ENCODE measurements at regions not wholly inside any gene's neighbourhood (a gene's known extent, or its start where the extent isn't known, plus 50 kb on each side); places are given as distances from the start of the nearest gene placed in this dataset.
"Not testable (repeated sequence)": the region's sequence is repeated elsewhere in the genome, so short reads cannot be mapped to it uniquely, and the experiment has no call there.

DNA sequence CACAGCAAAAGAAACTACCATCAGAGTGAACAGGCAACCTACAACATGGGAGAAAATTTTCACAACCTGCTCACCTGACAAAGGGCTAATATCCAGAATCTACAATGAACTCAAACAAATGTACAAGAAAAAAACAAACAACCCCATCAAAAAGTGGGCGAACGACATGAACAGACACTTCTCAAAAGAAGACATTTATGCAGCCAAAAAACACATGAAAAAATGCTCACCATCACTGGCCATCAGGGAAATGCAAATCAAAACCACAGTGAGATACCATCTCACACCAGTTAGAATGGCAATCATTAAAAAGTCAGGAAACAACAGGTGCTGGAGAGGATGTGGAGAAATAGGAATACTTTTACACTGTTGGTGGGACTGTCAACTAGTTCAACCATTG lies 207.8 kb downstream of the USP6NL start:
- H3K4me3 ChIP-seq (ENCODE audit: low read length in 2 of 2); H3K4me1 ChIP-seq (ENCODE audit: control insufficient read depth in 1 of 2, insufficient read depth in 2 of 2, low read length in 2 of 2); H3K9me3 ChIP-seq (ENCODE audit: control insufficient read depth, low read length); intact Hi-C loops (cut with DNase I); DNase-seq; ATAC-seq (ENCODE audit: low FRiP score); H3K36me3 ChIP-seq (ENCODE audit: control insufficient read depth in 1 of 2, insufficient read depth in 2 of 2, low read length in 1 of 2); H3K27ac ChIP-seq (ENCODE audit: low read depth in 1 of 2, low read length in 2 of 2); H3K27me3 ChIP-seq (ENCODE audit: control insufficient read depth in 1 of 2, insufficient read depth in 2 of 2, low read length in 1 of 2): not testable (repeated sequence)
- WGBS, 2 donors: 50% methylated on average over 2 of the region's 2 CpGs; no CpG with 5 or more reads in 1 of the 2 donors

DNA sequence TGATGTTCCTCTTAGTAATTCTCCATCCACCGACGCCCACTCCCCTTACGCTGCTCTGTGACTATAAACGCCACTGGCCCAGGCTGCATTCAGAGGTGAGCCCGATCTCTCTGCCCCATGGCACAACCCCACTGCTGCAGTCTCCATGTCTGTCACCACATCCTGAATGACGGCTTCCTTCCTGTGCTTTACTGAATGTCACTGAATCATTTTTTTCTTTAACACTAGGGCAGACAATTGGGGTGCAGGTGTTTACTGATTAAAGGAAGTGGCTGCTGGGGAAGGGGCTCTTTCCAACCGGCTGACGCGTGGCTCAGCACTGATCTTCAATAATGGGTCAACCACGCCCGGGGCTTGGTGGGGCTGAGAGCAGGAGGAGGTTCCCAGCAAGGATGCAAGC lies 208.3 kb downstream of the USP6NL start:
- no peaks in the 10 kb centered on the region for H3K4me1 ChIP-seq (ENCODE audit: control insufficient read depth in 1 of 2, insufficient read depth in 2 of 2, low read length in 2 of 2)
- H3K36me3 ChIP-seq (ENCODE audit: control insufficient read depth in 1 of 2, insufficient read depth in 2 of 2, low read length in 1 of 2): no peaks in the 10 kb centered on the region
- whole genome bisulfite sequencing, 2 donors: 86 to 87% methylated on average over 11 of the region's 11 CpGs
- no peaks in the 10 kb centered on the region for H3K9me3 ChIP-seq (ENCODE audit: control insufficient read depth, low read length)
- ATAC-seq (ENCODE audit: low FRiP score): no peak
- intact Hi-C loops (cut with DNase I): no loop called here
- DNase-seq: no peak
- H3K27ac ChIP-seq (ENCODE audit: low read depth in 1 of 2, low read length in 2 of 2): no peak overlapping the region
- H3K27me3 ChIP-seq (ENCODE audit: control insufficient read depth in 1 of 2, insufficient read depth in 2 of 2, low read length in 1 of 2): no peaks in the 10 kb centered on the region
- H3K4me3 ChIP-seq (ENCODE audit: low read length in 2 of 2): no peak overlapping the region

GRCh38 chr10:11402392-11402791 lies 209.1 kb downstream of the USP6NL start:
- intact Hi-C loops (cut with DNase I): no loop called here
- Histone ChIP-seq H3K36me3 (ENCODE audit: control insufficient read depth in 1 of 2, insufficient read depth in 2 of 2, low read length in 1 of 2) (no peaks in the 10 kb centered on the region), H3K27me3 (ENCODE audit: control insufficient read depth in 1 of 2, insufficient read depth in 2 of 2, low read length in 1 of 2) (no peaks in the 10 kb centered on the region), H3K4me1 (ENCODE audit: control insufficient read depth in 1 of 2, insufficient read depth in 2 of 2, low read length in 2 of 2) (no peaks in the 10 kb centered on the region), H3K9me3 (ENCODE audit: control insufficient read depth, low read length) (no peaks in the 10 kb centered on the region), H3K4me3 (ENCODE audit: low read length in 2 of 2) (no peak overlapping the region), H3K27ac (ENCODE audit: low read depth in 1 of 2, low read length in 2 of 2) (no peak overlapping the region)
- ATAC-seq (ENCODE audit: low FRiP score) (no peak), DNase-seq (no peak)
- WGBS, 2 donors: 58 to 94% methylated on average over 2 of the region's 2 CpGs

DNA sequence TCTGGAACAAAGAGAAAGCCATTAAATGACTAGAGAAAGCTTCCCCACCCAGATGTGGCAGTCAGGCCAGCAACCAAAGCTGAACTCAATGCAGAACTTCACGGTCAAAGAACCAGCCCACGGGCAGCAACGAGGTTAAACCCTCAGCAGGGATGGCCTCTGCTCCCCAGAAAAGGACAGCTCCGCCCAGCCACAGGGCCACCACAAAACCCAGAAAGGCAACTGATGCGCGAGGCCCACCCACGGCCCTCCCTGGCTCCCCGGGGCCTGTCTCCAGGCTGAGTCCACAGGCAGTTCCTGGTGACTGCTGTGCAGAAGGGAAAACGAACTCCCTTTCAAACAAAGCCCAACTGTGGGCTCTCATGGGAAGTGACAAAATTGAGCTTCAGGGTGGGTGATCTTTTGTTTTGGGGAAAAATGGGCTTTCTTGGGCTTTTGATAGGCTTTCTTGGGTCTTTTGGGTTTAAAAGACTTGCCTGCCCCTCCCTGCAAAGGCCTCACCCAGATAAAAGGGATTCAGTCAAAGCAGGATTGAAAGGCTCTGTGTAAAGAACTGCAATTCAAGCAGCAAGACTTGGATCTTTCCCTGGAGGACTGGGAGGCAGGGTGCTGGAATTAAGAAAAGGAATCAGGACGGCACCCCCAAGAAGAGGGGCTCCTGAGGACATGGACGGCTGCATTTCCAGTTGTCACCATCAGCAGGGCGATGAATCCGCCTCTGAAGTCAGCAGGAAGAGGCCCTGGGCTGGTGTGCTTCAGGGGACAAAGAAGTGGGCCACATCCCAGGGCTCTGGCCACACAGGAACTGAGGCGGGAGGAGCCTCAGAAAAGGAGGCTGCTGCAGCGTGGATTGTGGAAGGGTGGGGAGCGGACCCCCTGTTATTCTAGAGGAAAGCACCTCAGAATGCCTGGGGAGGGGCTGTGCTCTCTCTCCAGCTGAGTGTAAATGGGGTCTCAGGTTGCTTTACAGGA lies 209.9 kb downstream of the USP6NL start:
- H3K27ac ChIP-seq (ENCODE audit: low read depth in 1 of 2, low read length in 2 of 2): no peak overlapping the region
- intact Hi-C loops (cut with DNase I): no loop called here
- no peak overlapping the region for H3K4me3 ChIP-seq (ENCODE audit: low read length in 2 of 2)
- DNase-seq (no peak), ATAC-seq (ENCODE audit: low FRiP score) (no peak)
- H3K4me1 ChIP-seq (ENCODE audit: control insufficient read depth in 1 of 2, insufficient read depth in 2 of 2, low read length in 2 of 2): no peaks in the 10 kb centered on the region
- H3K36me3 ChIP-seq (ENCODE audit: control insufficient read depth in 1 of 2, insufficient read depth in 2 of 2, low read length in 1 of 2): no peaks in the 10 kb centered on the region
- 80 to 86% methylated on average over 16 of the region's 16 CpGs for WGBS, 2 donors
- H3K27me3 ChIP-seq (ENCODE audit: control insufficient read depth in 1 of 2, insufficient read depth in 2 of 2, low read length in 1 of 2): no peaks in the 10 kb centered on the region
- H3K9me3 ChIP-seq (ENCODE audit: control insufficient read depth, low read length): no peaks in the 10 kb centered on the region

GRCh38 chr10:11397980-11398580 lies 213.4 kb downstream of the USP6NL start:
- Histone ChIP-seq H3K4me3 (ENCODE audit: low read length in 2 of 2) (no peak overlapping the region), H3K27me3 (ENCODE audit: control insufficient read depth in 1 of 2, insufficient read depth in 2 of 2, low read length in 1 of 2) (no peaks in the 10 kb centered on the region), H3K27ac (ENCODE audit: low read depth in 1 of 2, low read length in 2 of 2) (no peak overlapping the region), H3K9me3 (ENCODE audit: control insufficient read depth, low read length) (no peaks in the 10 kb centered on the region), H3K4me1 (ENCODE audit: control insufficient read depth in 1 of 2, insufficient read depth in 2 of 2, low read length in 2 of 2) (no peaks in the 10 kb centered on the region), H3K36me3 (ENCODE audit: control insufficient read depth in 1 of 2, insufficient read depth in 2 of 2, low read length in 1 of 2) (no peaks in the 10 kb centered on the region)
- WGBS, 2 donors: 44 to 49% methylated on average over 8 of the region's 8 CpGs
- ATAC-seq (ENCODE audit: low FRiP score): no peak
- intact Hi-C loops (cut with DNase I): no loop called here
- DNase-seq: peak in 1 of 2 donors; percentile 61

DNA sequence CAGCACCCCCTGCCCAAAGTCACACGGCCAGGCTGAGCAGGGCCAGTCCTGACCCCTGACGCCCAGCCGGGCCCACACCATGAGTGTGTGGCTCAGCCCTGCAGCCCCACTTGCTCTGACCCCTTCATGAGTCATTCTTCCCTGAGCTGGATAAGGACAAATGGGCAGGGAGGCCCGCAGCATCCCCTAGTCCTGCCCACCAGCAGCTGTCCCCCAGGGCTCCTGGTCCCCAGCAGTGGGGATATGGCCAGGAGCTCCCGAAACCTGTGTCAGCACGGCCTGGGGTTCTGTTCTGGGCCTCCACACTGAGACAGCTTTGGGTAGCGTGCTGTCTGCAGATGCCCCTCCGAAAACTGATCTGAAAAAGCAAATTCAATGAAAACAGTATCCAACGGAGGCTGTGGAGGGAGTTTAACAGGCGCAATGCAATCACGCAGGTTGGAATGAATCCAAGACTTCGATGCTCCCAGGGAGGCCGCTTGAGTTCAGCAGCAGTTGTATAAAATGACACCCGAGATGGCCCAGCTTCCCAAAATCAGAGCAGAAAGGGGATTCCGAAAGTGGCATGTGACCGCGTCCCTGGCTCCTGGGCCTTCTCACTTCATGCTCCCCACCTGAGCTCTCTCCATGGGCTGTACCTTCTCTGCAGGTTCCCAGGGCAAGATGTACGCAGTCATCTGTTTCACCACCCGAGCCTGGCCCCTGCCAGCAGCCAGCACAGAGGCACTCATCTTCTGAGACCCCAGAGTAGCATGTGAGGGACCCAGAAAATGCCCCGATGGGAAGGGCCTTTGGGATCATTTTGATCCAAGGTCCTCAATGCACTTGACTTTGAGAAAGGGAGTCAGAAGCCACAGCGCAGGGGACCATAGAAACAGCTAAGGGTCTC lies 214.1 kb downstream of the USP6NL start:
- Histone ChIP-seq H3K36me3 (ENCODE audit: control insufficient read depth in 1 of 2, insufficient read depth in 2 of 2, low read length in 1 of 2) (no peaks in the 10 kb centered on the region), H3K9me3 (ENCODE audit: control insufficient read depth, low read length) (no peaks in the 10 kb centered on the region), H3K4me1 (ENCODE audit: control insufficient read depth in 1 of 2, insufficient read depth in 2 of 2, low read length in 2 of 2) (no peaks in the 10 kb centered on the region), H3K4me3 (ENCODE audit: low read length in 2 of 2) (no peak overlapping the region), H3K27me3 (ENCODE audit: control insufficient read depth in 1 of 2, insufficient read depth in 2 of 2, low read length in 1 of 2) (no peaks in the 10 kb centered on the region), H3K27ac (ENCODE audit: low read depth in 1 of 2, low read length in 2 of 2) (no peak overlapping the region)
- DNase-seq (no peak), ATAC-seq (ENCODE audit: low FRiP score) (no peak)
- intact Hi-C loops (cut with DNase I): no loop called here
- 91 to 92% methylated on average over 19 to 21 of the region's 21 CpGs for WGBS, 2 donors

- WGBS, 2 donors: 87 to 95% methylated on average over 17 of the region's 17 CpGs
- H3K27ac ChIP-seq (ENCODE audit: low read depth in 1 of 2, low read length in 2 of 2): no peak overlapping the region
- DNase-seq (no peak), ATAC-seq (ENCODE audit: low FRiP score) (no peak)
- H3K36me3 ChIP-seq (ENCODE audit: control insufficient read depth in 1 of 2, insufficient read depth in 2 of 2, low read length in 1 of 2): no peaks in the 10 kb centered on the region
- H3K4me3 ChIP-seq (ENCODE audit: low read length in 2 of 2): no peak overlapping the region
- intact Hi-C loops (cut with DNase I): no loop called here
- H3K4me1 ChIP-seq (ENCODE audit: control insufficient read depth in 1 of 2, insufficient read depth in 2 of 2, low read length in 2 of 2): no peaks in the 10 kb centered on the region
- no peaks in the 10 kb centered on the region for H3K9me3 ChIP-seq (ENCODE audit: control insufficient read depth, low read length)
- no peaks in the 10 kb centered on the region for H3K27me3 ChIP-seq (ENCODE audit: control insufficient read depth in 1 of 2, insufficient read depth in 2 of 2, low read length in 1 of 2)
Observed at GRCh38 chr10:11396311-11396955, 215.0 kb downstream of the USP6NL start.

GRCh38 chr10:11395581-11396310 lies 215.7 kb downstream of the USP6NL start:
- no peak overlapping the region for H3K27ac ChIP-seq (ENCODE audit: low read depth in 1 of 2, low read length in 2 of 2)
- no peaks in the 10 kb centered on the region for H3K9me3 ChIP-seq (ENCODE audit: control insufficient read depth, low read length)
- DNase-seq (no peak), ATAC-seq (ENCODE audit: low FRiP score) (no peak)
- intact Hi-C loops (cut with DNase I): no loop called here
- no peaks in the 10 kb centered on the region for H3K27me3 ChIP-seq (ENCODE audit: control insufficient read depth in 1 of 2, insufficient read depth in 2 of 2, low read length in 1 of 2)
- WGBS, 2 donors: 77 to 87% methylated on average over 15 of the region's 15 CpGs
- no peak overlapping the region for H3K4me3 ChIP-seq (ENCODE audit: low read length in 2 of 2)
- no peaks in the 10 kb centered on the region for H3K4me1 ChIP-seq (ENCODE audit: control insufficient read depth in 1 of 2, insufficient read depth in 2 of 2, low read length in 2 of 2)
- H3K36me3 ChIP-seq (ENCODE audit: control insufficient read depth in 1 of 2, insufficient read depth in 2 of 2, low read length in 1 of 2): no peaks in the 10 kb centered on the region
